Osteoblast (primary cell): ENCODE measurements at regions not wholly inside any gene's neighbourhood (a gene's known extent, or its start where the extent isn't known, plus 50 kb on each side); places are given as distances from the start of the nearest gene placed in this dataset.

Experiments used
- DNase-seq: peaks from one replicate; pipeline ENCODE4 v3.0.0; 2011; ENCODE audit warnings: low spot score, mixed read lengths; ENCODE audit not compliant: insufficient read length; ENCODE audit errors: missing footprints
- H2AFZ ChIP-seq: 2 replicates; pipeline ENCODE4 v1.6.0; 2011; ENCODE audit warnings: mild to moderate bottlenecking, low read length
- H3K27ac ChIP-seq: 2 replicates; pipeline ENCODE4 v1.5.1; 2011; ENCODE audit warnings: mild to moderate bottlenecking, low read depth, low read length, moderate library complexity
- H3K27me3 ChIP-seq: 2 replicates; pipeline ENCODE4 v1.6.0; 2012; ENCODE audit warnings: mild to moderate bottlenecking, control low read depth, inconsistent platforms, low read length, moderate library complexity; ENCODE audit not compliant: insufficient read depth
- H3K36me3 ChIP-seq: 2 replicates; pipeline ENCODE4 v1.5.1; 2011; ENCODE audit warnings: mild to moderate bottlenecking, low read length, control low read depth, moderate library complexity; ENCODE audit not compliant: insufficient read depth
- H3K4me1 ChIP-seq: 2 replicates; pipeline ENCODE4 v1.5.1; 2011; ENCODE audit warnings: mild to moderate bottlenecking, low read length, control low read depth, moderate library complexity; ENCODE audit not compliant: insufficient read depth
- H3K4me2 ChIP-seq: 2 replicates; pipeline ENCODE4 v1.6.0; 2011; ENCODE audit warnings: mild to moderate bottlenecking, low read length; ENCODE audit not compliant: insufficient read depth
- H3K4me3 ChIP-seq: fragments of 200-600 bp; sonication (generic); 3 replicates; pipeline ENCODE4 v1.5.1; 2012; ENCODE audit warnings: mild to moderate bottlenecking, low read length, inconsistent platforms; ENCODE audit not compliant: insufficient read depth
- H3K79me2 ChIP-seq: 2 replicates; pipeline ENCODE4 v1.6.0; 2012; ENCODE audit warnings: mild to moderate bottlenecking, low read length, control low read depth, inconsistent platforms; ENCODE audit not compliant: insufficient read depth
- H3K9me3 ChIP-seq: 2 replicates; pipeline ENCODE4 v1.5.1; 2011; ENCODE audit warnings: low read depth, low read length, control low read depth
- H4K20me1 ChIP-seq: 2 replicates; pipeline ENCODE4 v1.6.0; 2012; ENCODE audit warnings: mild to moderate bottlenecking, low read length, control low read depth; ENCODE audit not compliant: insufficient read depth
- TF ChIP-seq, protein P1 (sequence below): IDR thresholded peaks from 2 replicates; pipeline ENCODE4 v1.5.1; 2011; ENCODE audit warnings: mild to moderate bottlenecking, low read depth, low read length, moderate library complexity; ENCODE audit errors: extremely low read depth

DNA sequence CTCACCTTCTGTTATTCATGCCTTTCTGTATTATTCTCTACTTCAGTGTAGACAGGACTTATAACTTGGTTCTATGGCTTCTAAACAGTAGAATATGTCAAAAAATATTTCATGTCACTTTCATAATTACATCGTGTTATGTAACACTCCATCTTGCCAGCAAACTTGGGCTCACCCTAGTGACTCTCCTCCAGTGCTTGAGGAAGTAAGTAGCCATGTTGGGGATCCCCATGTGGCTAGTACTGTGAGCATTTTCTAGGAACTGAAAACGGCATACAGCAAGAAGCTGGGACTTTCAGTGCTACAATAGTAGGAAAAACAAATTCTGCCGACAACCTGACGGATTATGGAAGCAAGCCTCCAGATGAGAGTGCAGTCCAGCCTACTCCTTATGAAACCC is 495.6 kb downstream of the SLITRK6 start:
- TF ChIP-seq, protein P1, sequence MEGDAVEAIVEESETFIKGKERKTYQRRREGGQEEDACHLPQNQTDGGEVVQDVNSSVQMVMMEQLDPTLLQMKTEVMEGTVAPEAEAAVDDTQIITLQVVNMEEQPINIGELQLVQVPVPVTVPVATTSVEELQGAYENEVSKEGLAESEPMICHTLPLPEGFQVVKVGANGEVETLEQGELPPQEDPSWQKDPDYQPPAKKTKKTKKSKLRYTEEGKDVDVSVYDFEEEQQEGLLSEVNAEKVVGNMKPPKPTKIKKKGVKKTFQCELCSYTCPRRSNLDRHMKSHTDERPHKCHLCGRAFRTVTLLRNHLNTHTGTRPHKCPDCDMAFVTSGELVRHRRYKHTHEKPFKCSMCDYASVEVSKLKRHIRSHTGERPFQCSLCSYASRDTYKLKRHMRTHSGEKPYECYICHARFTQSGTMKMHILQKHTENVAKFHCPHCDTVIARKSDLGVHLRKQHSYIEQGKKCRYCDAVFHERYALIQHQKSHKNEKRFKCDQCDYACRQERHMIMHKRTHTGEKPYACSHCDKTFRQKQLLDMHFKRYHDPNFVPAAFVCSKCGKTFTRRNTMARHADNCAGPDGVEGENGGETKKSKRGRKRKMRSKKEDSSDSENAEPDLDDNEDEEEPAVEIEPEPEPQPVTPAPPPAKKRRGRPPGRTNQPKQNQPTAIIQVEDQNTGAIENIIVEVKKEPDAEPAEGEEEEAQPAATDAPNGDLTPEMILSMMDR: no peak
- no peaks in the 10 kb centered on the region for H3K79me2 ChIP-seq
- no peaks in the 10 kb centered on the region for H3K36me3 ChIP-seq
- H3K4me1 ChIP-seq: no peaks in the 10 kb centered on the region
- no peak overlapping the region for H3K4me3 ChIP-seq
- no peak overlapping the region for H2AFZ ChIP-seq
- no peak overlapping the region for H3K4me2 ChIP-seq
- peaks cover 3% of the 10 kb centered on the region for H3K9me3 ChIP-seq
- DNase-seq: no peak
- H3K27ac ChIP-seq: no peak overlapping the region
- H3K27me3 ChIP-seq: no peaks in the 10 kb centered on the region
- H4K20me1 ChIP-seq: no peaks in the 10 kb centered on the region

DNA sequence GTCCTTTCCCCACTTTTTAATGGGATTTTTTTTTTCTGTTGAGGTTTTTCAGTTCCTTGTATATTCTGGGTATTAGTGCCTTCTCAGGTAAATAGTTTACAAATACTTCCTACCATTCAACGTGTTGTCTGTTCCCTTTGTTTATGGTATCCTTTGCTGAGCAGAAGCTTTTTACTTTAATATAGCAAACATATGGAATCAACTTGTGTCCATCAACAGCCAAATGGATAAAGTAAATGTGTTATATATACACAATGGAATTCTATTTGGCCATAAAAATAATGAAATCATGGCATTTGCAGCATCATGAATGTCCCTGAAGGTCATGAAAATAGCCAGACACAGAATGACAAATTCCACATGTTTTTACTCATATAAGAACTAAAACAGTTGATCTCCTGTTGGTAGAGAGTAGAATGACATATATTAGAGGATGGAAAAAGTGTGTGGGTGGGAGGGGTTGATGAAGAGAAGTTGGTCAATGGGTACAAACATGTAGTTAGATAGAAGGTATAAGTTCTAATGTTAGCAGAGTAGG is 500.8 kb downstream of the SLITRK6 start:
- no peak for DNase-seq
- TF ChIP-seq, protein P1: no peak
- H3K36me3 ChIP-seq: no peaks in the 10 kb centered on the region
- no peak overlapping the region for H3K4me3 ChIP-seq
- no peak overlapping the region for H3K27ac ChIP-seq
- no peaks in the 10 kb centered on the region for H3K79me2 ChIP-seq
- H3K27me3 ChIP-seq: no peaks in the 10 kb centered on the region
- H3K4me1 ChIP-seq: no peaks in the 10 kb centered on the region
- no peaks in the 10 kb centered on the region for H4K20me1 ChIP-seq
- no peaks in the 10 kb centered on the region for H3K9me3 ChIP-seq
- H2AFZ ChIP-seq: no peak overlapping the region
- H3K4me2 ChIP-seq: no peak overlapping the region

DNA sequence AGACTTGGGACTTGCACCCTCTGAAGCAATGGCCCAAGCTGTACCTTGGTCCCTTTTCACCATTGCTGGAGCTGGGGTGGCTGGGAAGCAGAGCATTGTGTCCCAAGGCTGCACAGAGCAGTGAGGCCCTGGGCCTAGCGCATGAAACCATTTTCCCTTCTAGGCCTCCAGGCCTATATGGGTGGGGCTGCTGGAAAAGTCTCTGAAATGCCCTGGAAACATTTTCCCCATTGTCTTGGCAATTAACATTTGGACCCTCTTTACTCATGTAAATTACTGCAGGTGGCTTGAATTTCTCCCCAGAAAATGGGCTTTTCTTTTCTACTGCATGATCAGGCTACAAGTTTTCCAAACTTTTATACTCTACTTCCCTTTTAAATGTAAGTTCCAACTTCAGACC is 510.5 kb downstream of the SLITRK6 start:
- no peak overlapping the region for H3K27ac ChIP-seq
- no peak overlapping the region for H3K4me3 ChIP-seq
- TF ChIP-seq, protein P1: no peak
- no peak overlapping the region for H3K4me2 ChIP-seq
- H3K4me1 ChIP-seq: no peaks in the 10 kb centered on the region
- H3K36me3 ChIP-seq: no peaks in the 10 kb centered on the region
- H2AFZ ChIP-seq: no peak overlapping the region
- H4K20me1 ChIP-seq: no peaks in the 10 kb centered on the region
- no peak for DNase-seq
- no peaks in the 10 kb centered on the region for H3K9me3 ChIP-seq
- H3K27me3 ChIP-seq: no peaks in the 10 kb centered on the region
- H3K79me2 ChIP-seq: no peaks in the 10 kb centered on the region

DNA sequence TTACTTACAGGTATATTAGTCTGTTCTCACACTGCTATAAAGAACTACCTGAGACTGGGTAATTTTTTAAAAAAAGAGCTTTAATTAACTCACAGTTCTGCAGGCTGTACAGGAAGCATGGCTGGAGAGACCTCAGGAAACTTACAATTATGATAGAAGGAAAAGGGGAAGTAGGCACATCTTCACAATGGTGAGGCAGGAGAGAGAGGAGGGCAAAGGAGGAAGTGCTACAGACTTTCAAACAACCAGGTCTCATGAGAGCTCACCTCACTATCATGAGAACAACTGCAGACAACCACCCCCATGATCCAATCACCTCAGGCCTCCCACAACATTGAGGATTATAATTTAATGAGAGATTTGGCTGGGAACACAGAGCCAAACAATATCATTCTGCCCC is 511.7 kb downstream of the SLITRK6 start:
- DNase-seq: no peak
- Histone ChIP-seq H3K36me3 (no peaks in the 10 kb centered on the region), H4K20me1 (no peaks in the 10 kb centered on the region), H3K79me2 (no peaks in the 10 kb centered on the region), H3K4me3 (no peak overlapping the region), H3K4me1 (no peaks in the 10 kb centered on the region), H3K4me2 (no peak overlapping the region), H2AFZ (no peak overlapping the region), H3K27ac (no peak overlapping the region), H3K27me3 (no peaks in the 10 kb centered on the region), H3K9me3 (no peaks in the 10 kb centered on the region)
- TF ChIP-seq, protein P1: no peak
